SHP77 treated with DMSO at 0.1 percent for 48 hours (cell line): ENCODE measurements at regions not wholly inside any gene's neighbourhood (a gene's known extent, or its start where the extent isn't known, plus 50 kb on each side); places are given as distances from the start of the nearest gene placed in this dataset.

Source experiments
- DNase-seq: peaks from one replicate; lab custom pipeline; 2025; lab: John Stamatoyannopoulos, UW

DNA sequence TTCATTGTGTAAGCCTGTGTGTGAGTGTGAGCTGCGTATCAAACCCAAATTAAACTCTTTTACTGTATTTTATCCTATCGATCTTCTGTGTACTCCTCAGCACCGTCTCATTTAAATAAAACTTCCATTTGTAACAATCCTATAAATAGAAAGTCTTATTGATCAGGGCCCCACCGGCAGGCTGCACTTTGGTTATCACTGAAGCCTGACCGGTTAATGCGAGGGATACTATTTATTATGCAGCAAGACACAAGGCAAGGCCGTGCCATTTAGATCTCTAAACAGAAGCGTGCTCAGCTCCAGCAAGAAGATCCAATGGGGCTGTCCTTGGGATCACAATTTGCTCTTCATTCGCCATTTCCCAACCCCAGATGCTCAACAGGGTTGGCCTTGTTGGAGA is 252.6 kb upstream of the TSHZ3 start:
- DNase-seq = no peak

DNA sequence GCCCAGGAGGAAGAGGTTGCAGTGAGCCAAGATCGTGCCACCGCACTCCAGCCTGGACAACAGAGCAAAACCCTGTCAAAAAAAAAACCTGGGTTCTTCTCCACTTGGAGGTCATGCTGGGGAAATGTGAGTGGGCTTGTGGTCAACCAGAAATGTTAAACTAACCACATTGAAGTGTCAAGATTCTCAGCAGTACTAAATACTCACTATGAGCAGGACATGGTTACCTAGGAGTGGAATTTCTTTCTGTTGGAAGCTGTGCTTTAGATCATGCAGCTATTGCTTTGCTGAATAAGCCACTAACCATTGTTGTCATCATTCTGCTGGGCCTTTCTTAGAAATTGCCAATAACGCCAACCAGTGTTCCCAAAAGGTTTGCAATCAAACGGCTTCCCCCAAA is 253.3 kb upstream of the TSHZ3 start:
- no peak for DNase-seq

DNA sequence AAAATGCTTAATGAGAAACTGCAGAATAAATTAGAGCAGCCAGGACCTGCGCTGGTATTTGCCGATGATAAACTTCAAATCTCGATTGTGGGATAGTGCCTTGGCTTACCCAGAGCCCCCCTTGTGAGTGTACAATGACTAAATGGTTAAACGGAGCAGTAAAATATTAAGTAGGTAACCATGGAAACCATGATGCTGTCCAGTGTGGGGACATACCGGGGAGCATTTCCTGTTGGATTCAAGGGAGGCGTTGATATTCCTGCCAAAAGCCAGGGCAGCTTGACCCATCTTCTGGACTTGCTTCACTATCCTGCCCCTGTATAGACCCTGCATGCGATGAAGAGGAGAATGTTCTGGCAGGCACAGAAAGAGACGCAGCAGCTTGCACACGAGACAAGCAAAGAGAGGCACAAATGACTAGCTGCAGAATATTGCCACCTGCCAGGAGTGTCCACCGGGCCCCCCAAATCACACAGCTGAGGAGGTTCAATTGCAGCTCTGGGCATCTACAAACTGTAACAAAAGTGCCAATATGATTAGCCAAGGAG is 255.3 kb upstream of the TSHZ3 start:
- no peak for DNase-seq

DNA sequence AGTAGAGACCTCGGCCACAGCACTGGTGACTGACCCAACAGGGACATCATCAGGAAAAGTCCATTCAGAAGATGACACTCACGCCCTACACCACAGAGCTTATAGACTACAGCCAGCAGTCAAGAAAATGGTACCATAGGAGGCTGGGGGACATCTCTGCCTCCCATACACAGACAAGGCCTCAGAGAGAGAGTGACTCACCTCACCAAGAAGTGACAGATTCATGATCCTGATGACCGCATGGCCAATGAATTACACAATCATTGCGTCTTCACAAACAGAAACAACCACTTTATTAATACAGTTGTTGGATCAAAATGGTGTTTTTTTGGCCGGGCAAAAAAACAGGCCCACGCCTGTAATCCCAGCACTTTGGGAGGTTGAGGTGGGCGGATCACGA is 260.8 kb upstream of the TSHZ3 start:
- no peak for DNase-seq

DNA sequence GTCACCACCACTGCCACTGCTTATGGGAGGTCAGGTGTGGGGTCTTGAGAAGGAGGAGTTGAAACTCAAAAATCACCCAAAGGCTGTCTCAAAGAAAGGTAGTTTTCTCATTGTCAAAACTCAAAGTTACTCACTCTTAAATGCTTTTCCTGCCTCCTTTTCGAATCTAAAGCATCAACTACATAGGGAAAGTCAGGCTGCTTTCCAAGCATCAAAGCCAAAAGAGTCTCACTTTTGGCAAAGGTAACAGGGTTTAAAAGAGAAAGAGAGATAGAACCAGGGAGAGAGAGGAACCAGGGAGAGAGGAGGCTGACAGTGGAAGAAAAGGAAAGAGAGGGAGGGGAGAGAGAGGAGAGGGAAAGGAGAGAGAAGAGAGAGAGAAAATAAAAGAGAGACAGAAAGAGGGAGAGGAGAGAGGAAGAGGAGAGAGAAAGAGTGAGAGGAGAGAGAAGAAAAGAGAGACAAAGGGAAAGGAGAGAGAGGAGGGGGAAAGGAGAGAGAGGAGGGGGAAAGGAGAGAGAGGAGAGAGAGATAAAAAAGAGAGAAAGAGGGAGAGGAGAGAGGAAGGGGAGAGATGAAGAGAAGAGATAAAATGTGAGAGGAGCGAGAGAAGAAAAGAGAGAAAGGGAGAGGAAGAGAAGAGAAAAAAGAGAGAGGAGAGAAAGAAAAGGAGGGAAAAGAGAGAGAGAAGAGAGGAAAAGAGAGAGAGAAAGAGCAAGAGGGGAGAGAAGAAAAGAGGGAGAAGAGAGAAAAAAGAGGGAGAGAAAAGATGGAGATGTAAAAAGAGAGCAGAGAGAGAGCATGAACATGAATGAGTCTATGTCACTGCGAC is 262.0 kb upstream of the TSHZ3 start:
- no peak for DNase-seq

DNA sequence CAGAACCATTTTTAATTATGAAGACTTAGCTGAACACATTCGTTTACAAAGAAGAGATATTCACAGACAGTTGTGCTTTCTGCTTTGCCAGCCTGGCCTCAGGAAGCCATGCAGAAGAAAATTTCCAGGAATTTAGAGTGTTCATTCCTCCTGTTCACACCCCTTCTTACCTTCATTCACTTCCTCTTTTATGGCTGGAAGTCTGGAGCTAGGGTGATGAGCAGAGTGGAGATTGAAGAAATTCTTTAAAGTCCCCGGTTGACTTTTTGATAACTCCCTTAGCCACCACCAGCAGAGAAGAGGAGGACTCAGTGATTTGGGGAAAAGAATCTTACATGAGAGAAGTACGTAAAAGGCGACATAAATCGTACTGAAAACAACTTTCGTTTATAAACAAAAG is 263.6 kb upstream of the TSHZ3 start:
- no peak for DNase-seq

DNA sequence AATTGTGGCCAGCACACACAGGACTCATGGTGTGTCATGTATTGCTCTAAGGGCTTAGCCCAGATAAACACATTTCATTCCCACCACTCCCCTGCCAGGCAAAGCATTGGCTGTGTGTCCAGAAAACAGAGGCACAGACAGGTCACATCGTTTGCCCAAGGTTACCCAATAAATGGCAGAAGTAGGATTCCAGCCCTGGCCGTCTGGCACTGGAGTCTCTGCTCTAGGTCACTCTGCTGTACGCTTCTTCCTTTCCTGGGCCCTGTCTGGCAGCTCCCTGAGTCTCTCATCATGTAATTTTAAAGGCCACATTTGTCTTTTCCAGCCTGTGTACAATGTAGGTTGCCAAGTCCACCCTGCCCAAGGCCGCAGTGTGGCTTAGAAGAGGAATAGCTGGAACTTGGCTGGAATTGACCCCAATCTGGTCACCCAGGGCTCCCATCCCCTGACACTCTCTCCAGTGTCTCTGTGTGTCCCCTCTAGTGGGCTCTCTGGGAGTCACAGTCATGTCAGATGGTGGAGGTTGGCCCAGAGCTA is 264.5 kb upstream of the TSHZ3 start:
- DNase-seq = no peak

DNA sequence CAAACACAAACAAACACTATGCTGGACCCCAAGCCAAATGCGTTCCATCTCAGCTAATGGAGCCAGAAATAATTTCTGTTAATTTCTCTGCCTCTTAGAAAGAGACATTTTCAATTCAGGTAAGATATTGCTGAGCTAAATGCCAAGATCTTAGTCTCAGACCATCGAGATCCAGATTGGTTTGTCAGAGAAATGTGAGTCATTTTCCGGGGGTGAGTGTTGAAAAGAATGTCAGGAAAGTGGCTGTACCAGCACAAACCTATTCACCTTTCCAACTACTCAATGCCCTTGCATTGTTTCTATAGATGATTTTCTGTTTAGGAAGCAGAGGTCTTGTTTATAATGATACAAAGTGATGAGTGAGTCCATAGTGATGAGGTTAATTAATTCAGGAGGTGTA is 266.8 kb upstream of the TSHZ3 start:
- no peak for DNase-seq

DNA sequence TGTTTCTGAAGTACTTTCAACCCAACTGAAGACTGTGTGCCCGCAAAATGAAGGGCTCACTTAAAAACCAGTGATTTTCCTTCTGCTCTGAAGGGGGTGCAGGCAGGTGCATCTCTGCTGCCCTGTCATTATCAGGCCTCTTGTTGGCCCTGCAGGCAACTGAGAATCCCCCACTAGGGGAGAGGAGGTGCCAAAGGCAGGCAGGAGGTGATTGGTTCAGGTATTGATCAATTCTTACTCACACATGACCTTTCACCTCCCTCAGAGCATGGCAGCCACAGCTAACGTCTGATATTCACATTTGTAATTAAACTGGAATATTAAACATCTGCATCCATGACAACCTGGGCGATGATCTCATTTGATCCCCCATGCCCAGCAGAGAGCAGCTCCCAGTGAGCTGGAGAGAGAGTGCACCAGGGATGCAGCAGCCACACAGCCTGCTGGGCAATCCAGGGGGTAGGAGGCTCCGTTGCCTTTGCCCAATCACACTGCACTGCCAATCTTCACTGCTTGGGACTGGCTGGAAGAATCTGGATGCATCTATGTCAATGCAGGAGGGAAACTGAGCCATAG is 267.9 kb upstream of the TSHZ3 start:
- no peak for DNase-seq

DNA sequence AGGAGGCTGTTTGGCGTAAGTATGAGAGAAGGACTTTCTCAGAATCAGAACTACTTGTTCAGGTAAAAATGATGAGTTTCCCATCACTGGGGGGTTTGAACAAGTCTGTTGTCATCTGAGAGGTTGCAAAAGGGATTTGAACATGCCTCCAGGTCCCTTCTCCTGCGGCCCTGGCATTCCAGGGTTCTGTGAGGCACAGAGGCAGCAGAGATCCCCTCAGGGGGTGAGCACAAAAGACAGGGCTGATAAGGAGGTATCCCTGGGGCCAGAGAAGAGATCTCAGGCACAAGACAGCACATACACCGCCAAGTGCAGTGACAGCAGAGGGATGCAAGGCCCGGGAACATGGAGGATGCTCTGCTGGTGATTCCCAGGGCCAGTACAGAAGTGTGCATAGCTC is 275.8 kb upstream of the TSHZ3 start:
- no peak for DNase-seq

DNA sequence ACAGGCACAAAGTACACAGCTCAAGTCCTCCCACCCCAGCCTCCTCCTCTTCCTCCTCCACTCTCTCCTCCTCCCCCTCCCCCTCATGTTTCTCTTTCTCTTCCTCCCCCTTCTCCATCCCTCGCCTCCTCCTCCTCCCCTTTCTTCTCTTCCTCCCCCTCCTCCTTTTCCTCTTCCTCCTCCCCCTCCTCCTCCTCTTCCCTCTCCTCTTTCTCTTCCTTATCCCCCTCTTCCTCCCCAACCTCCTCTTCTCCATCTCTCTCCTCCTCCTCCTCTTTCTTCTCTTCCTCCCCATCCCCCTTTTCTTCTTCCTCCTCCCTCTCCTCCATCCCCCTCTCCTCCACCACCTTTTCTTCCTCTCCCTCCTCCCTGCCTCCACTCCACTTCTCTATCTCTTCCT is 276.3 kb upstream of the TSHZ3 start:
- DNase-seq = no peak

DNA sequence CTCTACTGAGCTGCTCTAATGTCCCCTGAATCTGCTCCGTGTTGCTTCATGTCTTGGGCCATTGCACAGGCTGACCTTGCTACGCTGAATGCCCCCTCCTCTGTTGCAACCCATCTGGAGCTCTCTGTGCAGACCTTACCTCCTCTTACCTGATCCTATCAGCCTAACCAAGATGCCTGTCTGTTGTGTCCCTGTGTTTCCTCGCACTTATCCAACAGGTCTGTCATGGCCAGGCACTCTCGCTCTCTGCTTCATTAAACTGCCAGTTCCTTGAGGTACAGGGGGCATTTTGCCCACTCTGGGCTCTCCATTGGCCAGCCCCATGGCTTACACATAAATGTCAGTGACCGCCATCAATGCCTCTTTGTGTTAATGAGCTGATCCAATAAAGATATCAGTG is 277.7 kb upstream of the TSHZ3 start:
- no peak for DNase-seq

DNA sequence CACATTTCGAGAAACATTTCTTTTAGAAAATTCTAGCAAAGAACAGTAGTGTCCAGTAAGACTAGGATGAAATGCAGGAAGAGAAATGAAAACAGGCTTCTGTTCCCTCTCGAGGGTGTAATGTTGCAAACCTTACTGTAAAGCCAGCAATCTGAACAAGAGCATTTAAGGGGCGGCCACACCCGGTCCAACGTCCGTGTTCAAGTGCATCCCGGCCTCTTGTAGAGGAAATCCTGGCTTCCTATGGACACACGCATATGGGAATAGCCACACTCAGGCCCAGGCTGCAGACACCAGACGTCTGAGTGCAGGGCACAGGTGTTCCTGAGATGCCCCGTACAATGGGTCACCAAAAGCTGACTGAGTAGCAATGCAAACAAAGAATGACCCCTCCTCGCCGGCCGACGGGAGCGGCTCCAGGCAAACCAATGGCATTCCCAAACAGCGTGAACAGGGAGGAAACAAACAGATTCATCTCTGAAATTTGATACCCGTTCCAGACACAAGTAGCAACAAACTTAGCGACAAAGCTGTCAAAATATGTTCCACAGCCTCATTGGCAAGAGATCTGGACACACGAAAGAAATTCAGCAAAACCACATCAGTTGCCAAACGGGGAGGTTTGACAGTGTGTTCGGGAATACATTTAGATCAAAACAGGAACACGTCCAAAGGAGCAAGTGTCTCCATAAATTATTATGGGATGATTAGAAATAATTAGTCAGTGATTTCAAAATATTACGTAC is 278.6 kb upstream of the TSHZ3 start:
- no peak for DNase-seq

DNA sequence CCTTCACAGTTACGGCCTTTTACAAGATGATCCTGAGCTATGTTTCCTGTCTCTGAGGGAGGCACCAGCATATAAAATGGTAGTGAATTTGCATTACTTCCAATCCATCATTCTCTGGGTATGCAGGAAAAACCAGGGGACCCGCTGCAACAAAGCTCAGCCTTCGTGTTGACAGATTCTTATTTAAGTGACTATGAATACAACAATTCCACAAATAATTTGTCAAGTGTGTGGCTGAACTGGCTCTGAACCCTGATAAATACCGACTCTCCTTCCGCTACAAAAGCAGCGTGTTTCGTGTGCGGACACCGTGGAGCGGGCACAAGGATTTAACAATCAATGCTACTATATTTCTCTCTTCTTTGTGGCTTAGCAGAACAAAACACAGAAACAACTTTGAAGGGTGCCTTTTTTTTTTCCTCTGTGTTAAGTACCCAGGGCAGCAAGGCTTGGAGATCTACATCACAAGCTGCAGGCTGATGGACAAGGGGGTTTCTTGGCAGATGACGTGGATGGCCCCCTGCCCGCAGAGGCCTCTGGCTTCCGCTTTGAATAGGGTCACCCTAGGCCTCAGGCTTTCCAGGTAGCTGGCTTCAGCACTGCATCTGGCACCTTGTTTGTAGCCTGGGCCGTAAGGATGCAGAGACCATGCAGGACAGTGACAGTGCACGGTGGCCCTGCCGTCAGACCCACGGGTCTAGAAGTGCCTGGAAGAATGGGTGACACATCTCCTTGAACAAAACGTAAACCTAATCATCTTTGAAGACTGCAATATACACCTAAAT is 280.5 kb upstream of the TSHZ3 start:
- DNase-seq = no peak

DNA sequence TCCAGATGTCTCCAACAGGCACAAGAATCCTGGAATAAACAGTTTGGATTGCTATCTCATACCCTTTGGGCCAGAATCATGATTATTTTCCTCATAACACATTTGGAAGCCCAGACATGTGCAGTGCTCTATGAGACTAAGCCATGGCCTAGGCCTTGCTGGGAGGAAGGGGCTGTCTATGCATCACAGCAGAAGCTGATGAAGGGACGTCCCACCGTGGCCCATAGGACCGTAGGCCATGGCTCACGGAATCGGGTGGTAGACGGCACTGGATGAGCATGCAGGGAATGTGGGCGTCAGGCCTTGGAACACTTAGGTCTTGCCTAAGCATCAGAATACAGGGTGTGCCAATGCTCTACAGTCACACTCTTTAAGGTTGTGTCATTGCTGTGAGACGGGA is 283.8 kb upstream of the TSHZ3 start:
- DNase-seq = no peak

DNA sequence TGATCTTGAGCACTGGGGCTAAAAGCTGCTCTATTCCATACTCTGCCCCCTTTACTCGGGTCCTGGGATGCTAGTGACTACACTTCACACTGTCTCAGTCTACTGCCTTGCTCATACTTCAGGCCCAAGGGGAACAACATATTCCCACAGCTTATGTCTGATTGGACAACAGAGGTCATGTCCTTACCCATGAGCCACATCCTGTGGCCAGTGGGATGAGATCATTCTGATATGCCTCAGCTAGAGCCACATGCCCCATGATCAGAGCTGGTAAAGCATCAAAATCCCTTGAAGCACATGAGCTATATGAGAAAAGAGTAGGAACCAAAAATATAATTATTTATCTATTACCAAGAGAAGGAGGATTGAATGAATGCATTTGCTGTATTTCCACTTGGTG is 290.1 kb upstream of the TSHZ3 start:
- DNase-seq = no peak

DNA sequence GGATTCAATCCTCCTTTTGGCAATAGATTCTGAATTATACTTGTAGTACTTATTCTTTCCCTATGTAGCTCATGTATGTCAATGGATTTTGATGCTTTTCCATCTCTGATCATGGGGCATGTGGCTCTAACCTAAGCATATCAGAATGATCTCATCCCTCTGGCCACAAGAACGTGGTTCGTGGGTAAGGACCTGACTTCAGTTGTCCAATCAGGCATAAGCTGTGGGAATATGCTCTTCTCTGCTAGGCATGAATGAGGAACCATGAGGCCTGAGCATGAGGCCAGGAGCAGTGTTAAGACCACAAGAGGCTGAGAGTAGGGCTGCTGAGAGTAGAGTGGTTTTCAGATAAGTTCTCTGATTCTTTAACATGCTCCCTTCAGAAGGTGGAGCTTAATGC is 292.4 kb upstream of the TSHZ3 start:
- no peak for DNase-seq

DNA sequence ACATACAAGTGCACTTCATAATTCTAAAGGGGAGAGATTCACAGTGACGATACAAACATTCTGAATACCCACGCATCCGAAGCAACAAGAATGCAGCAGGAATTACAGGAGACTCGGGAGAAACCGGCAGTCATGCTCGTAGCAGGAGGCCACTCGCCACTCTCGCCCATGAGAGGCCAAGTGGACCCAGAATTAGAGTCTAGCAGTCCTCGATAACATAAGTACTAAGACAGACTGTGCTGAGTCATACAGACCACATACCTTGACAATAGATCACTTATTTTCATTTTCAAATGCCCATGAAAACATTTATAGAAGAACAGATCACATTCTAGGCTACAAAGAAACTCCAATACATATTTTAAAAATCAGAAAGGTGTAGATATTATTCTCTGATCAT is 299.1 kb upstream of the TSHZ3 start:
- no peak for DNase-seq

DNA sequence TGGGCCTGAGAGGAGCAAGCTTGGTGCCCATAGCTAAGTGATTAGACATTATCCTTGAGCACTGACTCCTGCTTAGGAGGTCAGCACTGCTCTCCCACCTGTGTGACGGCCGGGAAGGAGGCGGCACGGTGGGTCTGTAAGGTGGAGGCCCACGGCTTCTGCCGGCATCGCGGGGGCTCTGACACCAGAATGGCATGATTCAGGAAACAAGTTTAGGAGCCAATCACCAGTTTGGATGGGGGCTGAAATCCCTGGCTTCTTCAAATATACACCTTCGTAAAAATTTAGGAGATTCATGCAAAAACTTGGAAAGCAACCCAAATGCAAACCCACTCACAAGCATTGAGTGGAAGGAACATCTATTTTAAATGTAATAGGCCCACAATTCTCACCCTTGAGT is 307.3 kb upstream of the TSHZ3 start:
- no peak for DNase-seq

DNA sequence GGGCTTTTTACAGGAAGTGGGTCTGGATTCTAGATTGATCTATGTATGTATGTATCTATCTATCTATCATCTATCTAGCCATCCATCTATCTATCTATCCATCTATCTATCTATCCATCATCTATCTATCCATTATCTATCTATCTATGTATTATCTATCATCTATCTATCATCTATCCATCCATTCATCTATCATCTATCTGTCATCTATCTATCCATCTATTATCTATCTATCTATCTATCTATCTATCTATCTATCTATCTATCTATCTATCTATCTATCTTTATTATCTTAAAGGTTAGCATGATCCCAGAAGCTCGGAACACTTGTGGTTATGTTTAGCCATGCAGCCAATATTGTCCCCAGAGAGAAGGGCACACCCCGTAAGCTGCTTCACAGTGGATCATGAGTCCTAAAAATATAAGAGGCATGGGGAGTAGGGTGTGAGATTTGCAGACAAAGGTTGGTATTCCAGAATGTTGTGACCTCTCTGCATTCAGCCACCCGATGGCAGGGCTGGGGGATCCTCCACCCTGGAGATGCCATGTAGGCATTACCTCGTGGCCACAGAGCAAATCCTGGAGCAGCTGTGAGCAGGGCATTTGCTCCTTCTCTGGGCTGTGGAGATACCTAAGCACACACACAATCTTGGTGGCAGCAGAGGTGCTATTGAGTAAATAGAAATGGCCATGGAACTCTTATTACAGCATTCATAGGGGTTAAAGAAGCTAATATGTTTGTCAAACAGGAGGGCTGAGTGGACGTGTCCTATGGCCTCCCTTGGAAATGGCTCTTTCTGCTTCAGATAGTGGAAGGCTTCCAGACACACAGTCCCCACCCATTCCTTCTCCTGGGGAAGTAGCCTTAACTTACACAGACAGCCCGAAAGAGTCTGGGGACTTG is 310.0 kb upstream of the TSHZ3 start:
- DNase-seq = no peak

DNA sequence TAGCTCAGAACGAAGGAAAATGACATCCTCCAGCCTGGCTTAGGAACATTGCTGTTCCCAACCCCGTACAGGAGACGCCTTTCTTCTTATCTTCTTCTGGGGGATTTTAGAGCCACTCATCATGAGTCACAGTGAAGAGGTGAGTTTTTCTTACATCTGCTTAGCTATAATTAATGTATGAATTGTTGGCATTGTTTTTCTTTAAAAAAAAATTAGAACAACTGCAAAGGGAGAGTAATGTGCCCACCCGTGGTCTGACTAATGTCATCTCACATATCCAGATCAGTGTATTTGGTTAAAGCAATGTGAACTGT is 310.6 kb upstream of the TSHZ3 start:
- DNase-seq = no peak
